Embryonic facial prominence (tissue), 1 donor: ENCODE measurements at regions not wholly inside any gene's neighbourhood (a gene's known extent, or its start where the extent isn't known, plus 50 kb on each side); places are given as distances from the start of the nearest gene placed in this dataset.
"Not testable (repeated sequence)": the region's sequence is repeated elsewhere in the genome, so short reads cannot be mapped to it uniquely, and the experiment has no call there.

Experiments
- DNase-seq: peaks from one replicate; pipeline ENCODE4 v3.0.0-alpha.2; 2016; ENCODE audit errors: extremely low spot score

- no peak for DNase-seq
Observed at GRCh38 chr17:34474706-34475105, 104.7 kb upstream of the TMEM132E start.

- DNase-seq = no peak
Observed at GRCh38 chr17:34472363-34472762, 107.0 kb upstream of the TMEM132E start.

- DNase-seq = not testable (repeated sequence)
Observed at GRCh38 chr17:34471278-34471677, 108.1 kb upstream of the TMEM132E start.

- DNase-seq = no peak
Observed at GRCh38 chr17:34465789-34466188, 102.8 kb upstream of the CCL1 start.

GRCh38 chr17:34464812-34465211 lies 101.8 kb upstream of the CCL1 start:
- DNase-seq = no peak

GRCh38 chr17:34458266-34458665 lies 95.2 kb upstream of the CCL1 start:
- DNase-seq = no peak

GRCh38 chr17:34456121-34456520 lies 93.1 kb upstream of the CCL1 start:
- no peak for DNase-seq

- no peak for DNase-seq
Observed at GRCh38 chr17:34452769-34453168, 89.7 kb upstream of the CCL1 start.

- no peak for DNase-seq
Observed at GRCh38 chr17:34451313-34451712, 88.3 kb upstream of the CCL1 start.

GRCh38 chr17:34447406-34447805 lies 84.4 kb upstream of the CCL1 start:
- no peak for DNase-seq

- DNase-seq = no peak
Observed at GRCh38 chr17:34445101-34445500, 82.1 kb upstream of the CCL1 start.

GRCh38 chr17:34443619-34444469 lies 80.8 kb upstream of the CCL1 start:
- no peak for DNase-seq

GRCh38 chr17:34442387-34443111 lies 79.5 kb upstream of the CCL1 start:
- DNase-seq = no peak

- no peak for DNase-seq
Observed at GRCh38 chr17:34437188-34437587, 74.2 kb upstream of the CCL1 start.

GRCh38 chr17:34436607-34437006 lies 73.6 kb upstream of the CCL1 start:
- DNase-seq = no peak

- no peak for DNase-seq
Observed at GRCh38 chr17:34435182-34435928, 72.3 kb upstream of the CCL1 start.

- no peak for DNase-seq
Observed at GRCh38 chr17:34434052-34434451, 71.0 kb upstream of the CCL1 start.

- no peak for DNase-seq
Observed at GRCh38 chr17:34424814-34425491, 61.9 kb upstream of the CCL1 start.

GRCh38 chr17:34423978-34424813 lies 61.2 kb upstream of the CCL1 start:
- DNase-seq = no peak

GRCh38 chr17:34423315-34423714 lies 60.3 kb upstream of the CCL1 start:
- DNase-seq = not testable (repeated sequence)

- no peak for DNase-seq
Observed at GRCh38 chr17:34420900-34421299, 57.9 kb upstream of the CCL1 start.
